H1 (cell line): ENCODE measurements at regions not wholly inside any gene's neighbourhood (a gene's known extent, or its start where the extent isn't known, plus 50 kb on each side); places are given as distances from the start of the nearest gene placed in this dataset.

Experiments used
- CTCF ChIA-PET: fragments of 300-600 bp; sonication (Branson Sonifier 250); formaldehyde crosslinking; loops from one replicate; lab custom pipeline; 2021; ENCODE audit not compliant: partially characterized antibody; lab: Charles Lee
- POLR2A ChIA-PET: fragments of 300-600 bp; sonication (Branson Sonifier 250); formaldehyde crosslinking; loops from one replicate; lab custom pipeline; 2021; ENCODE audit warnings: inconsistent platforms; ENCODE audit not compliant: partially characterized antibody; lab: Charles Lee
- DNase-seq, 2 experiments: peaks; one replicate each; pipeline versions ENCODE4 v3.0.0 to v3.0.0-alpha.2; 2010 to 2022; ENCODE audit warnings: low spot score in 2 of 2, low read depth in 1 of 2, mixed read lengths in 1 of 2
- FAIRE-seq: peaks from 2 replicates; lab custom pipeline; 2011; peaks lifted over from hg19 to GRCh38; lab: Jason Lieb, UNC
- H2AFZ ChIP-seq: 2 replicates; pipeline ENCODE4 v1.8.1; 2012; ENCODE audit warnings: low read length, inconsistent platforms
- H2AK5ac ChIP-seq: 2 replicates; pipeline ENCODE4 v1.6.1; 2013; ENCODE audit warnings: low read depth, low read length
- H2BK120ac ChIP-seq: replicated peaks from 2 replicates; pipeline ENCODE3; 2013; ENCODE audit warnings: low read depth, low read length, inconsistent platforms
- H2BK12ac ChIP-seq: 2 replicates; pipeline ENCODE4 v1.6.1; 2013; ENCODE audit warnings: low read depth, low read length
- H2BK15ac ChIP-seq: 2 replicates; pipeline ENCODE4 v1.6.1; 2013; ENCODE audit warnings: low read length
- H2BK20ac ChIP-seq: 2 replicates; pipeline ENCODE4 v1.6.1; 2013; ENCODE audit warnings: low read length
- H2BK5ac ChIP-seq: 2 replicates; pipeline ENCODE4 v1.6.1; 2013; ENCODE audit warnings: low read depth, low read length
- H3K14ac ChIP-seq: 2 replicates; pipeline ENCODE4 v1.6.1; 2013; ENCODE audit warnings: inconsistent platforms; ENCODE audit not compliant: insufficient read length
- H3K18ac ChIP-seq: 2 replicates; pipeline ENCODE4 v1.6.1; 2013; ENCODE audit warnings: low read length; ENCODE audit errors: extremely low read depth
- H3K23ac ChIP-seq: 2 replicates; pipeline ENCODE4 v1.6.1; 2013; ENCODE audit warnings: inconsistent platforms; ENCODE audit not compliant: insufficient read length
- H3K23me2 ChIP-seq: 2 replicates; pipeline ENCODE4 v1.6.1; 2013; ENCODE audit warnings: low read depth, low read length
- H3K27ac ChIP-seq: 2 replicates; pipeline ENCODE4 v1.6.1; 2011; ENCODE audit warnings: low read depth, low read length, inconsistent platforms
- H3K27me3 ChIP-seq, 4 experiments: replicated peaks in 1 of 4; 1 replicate in 1 of 4; 2 replicates in 3 of 4; pipeline versions ENCODE4 v1.6.1 to v1.8.1; 2011 to 2013; ENCODE audit warnings: low read length in 3 of 4, mild to moderate bottlenecking in 3 of 4, inconsistent platforms in 2 of 4, mixed read lengths in 2 of 4, moderate library complexity in 1 of 4; ENCODE audit not compliant: control insufficient read depth in 3 of 4, insufficient read depth in 3 of 4; ENCODE audit errors: extremely low read depth in 1 of 4
- H3K36me3 ChIP-seq, 4 experiments: 2 replicates each; pipeline versions ENCODE4 v1.6.1 to v1.8.1; 2011 to 2013; ENCODE audit warnings: mild to moderate bottlenecking in 4 of 4, low read length in 3 of 4, moderate library complexity in 2 of 4, control low read depth in 1 of 4, inconsistent platforms in 1 of 4; ENCODE audit not compliant: insufficient read depth in 4 of 4, control insufficient read depth in 2 of 4
- H3K4ac ChIP-seq: replicated peaks from 2 replicates; pipeline ENCODE3; 2013; ENCODE audit warnings: low read length, low read depth, mixed read lengths, inconsistent platforms; ENCODE audit not compliant: insufficient read length
- H3K4me1 ChIP-seq, 4 experiments: replicated peaks in 1 of 4; 1 replicate in 1 of 4; 2 replicates in 3 of 4; pipeline versions ENCODE4 v1.6.1 to v1.8.1; 2011 to 2013; ENCODE audit warnings: low read length in 3 of 4, inconsistent platforms in 2 of 4, mixed read lengths in 1 of 4; ENCODE audit not compliant: insufficient read depth in 4 of 4, control insufficient read depth in 3 of 4
- H3K4me2 ChIP-seq, 2 experiments: 2 replicates each; pipeline versions ENCODE4 v1.6.1 to v1.8.1; 2011 to 2013; ENCODE audit warnings: low read depth in 2 of 2, low read length in 2 of 2, control low read depth in 1 of 2, inconsistent platforms in 1 of 2, mild to moderate bottlenecking in 1 of 2; ENCODE audit not compliant: insufficient read depth in 1 of 2
- H3K4me3 ChIP-seq, 4 experiments: fragments of 200-600, 300-600 bp in 1 of 4; sonication (generic), shearing (Covaris generic), sonication (Bioruptor Twin) in 1 of 4; 2 replicates each; pipeline versions ENCODE4 v1.5.1 to v1.8.1; 2011 to 2016; ENCODE audit warnings: low read length in 4 of 4, low read depth in 3 of 4, control low read depth in 2 of 4, inconsistent platforms in 2 of 4, mild to moderate bottlenecking in 2 of 4, mixed read lengths in 1 of 4, moderate library complexity in 1 of 4; ENCODE audit not compliant: insufficient read depth in 2 of 4; ENCODE audit errors: extremely low read depth in 1 of 4
- H3K56ac ChIP-seq: replicated peaks from 2 replicates; pipeline ENCODE3; 2013; ENCODE audit warnings: low read depth, mild to moderate bottlenecking, mixed read lengths, low read length, inconsistent platforms; ENCODE audit not compliant: insufficient read length
- H3K79me1 ChIP-seq: 2 replicates; pipeline ENCODE4 v1.6.1; 2013; ENCODE audit warnings: low read depth, low read length, control low read depth
- H3K79me2 ChIP-seq, 2 experiments: 2 replicates each; pipeline versions ENCODE4 v1.6.1 to v1.8.1; 2012 to 2013; ENCODE audit warnings: low read length in 2 of 2, mild to moderate bottlenecking in 2 of 2, inconsistent platforms in 1 of 2; ENCODE audit not compliant: insufficient read depth in 2 of 2, control insufficient read depth in 1 of 2
- H3K9ac ChIP-seq, 4 experiments: replicated peaks in 1 of 4; 1 replicate in 1 of 4; 2 replicates in 3 of 4; pipeline versions ENCODE4 v1.6.1 to v1.8.1; 2011 to 2013; ENCODE audit warnings: low read depth in 3 of 4, low read length in 3 of 4, control low read depth in 2 of 4, mild to moderate bottlenecking in 2 of 4, moderate library complexity in 2 of 4, inconsistent platforms in 1 of 4; ENCODE audit errors: extremely low read depth in 1 of 4
- H3K9me3 ChIP-seq, 2 experiments: 2 replicates each; pipeline versions ENCODE4 v1.6.1 to v1.8.1; 2012 to 2013; ENCODE audit warnings: mild to moderate bottlenecking in 2 of 2, moderate library complexity in 2 of 2, control low read depth in 1 of 2, inconsistent platforms in 1 of 2, low read depth in 1 of 2, low read length in 1 of 2, mixed read lengths in 1 of 2; ENCODE audit not compliant: insufficient read depth in 2 of 2
- H4K20me1 ChIP-seq, 2 experiments: replicated peaks in 1 of 2; 2 replicates each; pipeline versions ENCODE3 to v1.8.1; 2011 to 2013; ENCODE audit warnings: inconsistent platforms in 2 of 2, low read length in 2 of 2, mild to moderate bottlenecking in 1 of 2; ENCODE audit not compliant: insufficient read depth in 2 of 2, control insufficient read depth in 1 of 2
- H4K5ac ChIP-seq: 2 replicates; pipeline ENCODE4 v1.6.1; 2013; ENCODE audit warnings: low read length, low read depth, mixed read lengths, inconsistent platforms; ENCODE audit not compliant: insufficient read length
- H4K8ac ChIP-seq: 2 replicates; pipeline ENCODE4 v1.8.0; 2013; ENCODE audit warnings: mild to moderate bottlenecking, moderate library complexity, low read length, inconsistent platforms; ENCODE audit not compliant: insufficient read depth; ENCODE audit errors: extremely low read depth
- H4K91ac ChIP-seq: replicated peaks from 2 replicates; pipeline ENCODE3; 2013; ENCODE audit warnings: low read length, mixed read lengths, inconsistent platforms; ENCODE audit not compliant: insufficient read length
- ASH2L ChIP-seq: fragments of 200-600, 300-600 bp; sonication (generic); IDR thresholded peaks from one replicate; pipeline ENCODE4 v1.7.1; 2017; ENCODE audit warnings: low read length
- CHD2 ChIP-seq: IDR thresholded peaks from 2 replicates; pipeline ENCODE4 v1.6.1; 2012; ENCODE audit warnings: low read length, improper control_type of control experiment
- CREB1 ChIP-seq: IDR thresholded peaks from 2 replicates; pipeline ENCODE4 v1.6.1; 2012; ENCODE audit warnings: inconsistent platforms
- EP300 ChIP-seq, 2 experiments: IDR thresholded peaks; 1 replicate in 1 of 2; 2 replicates in 1 of 2; pipeline ENCODE4 v1.6.1; 2011 to 2012; ENCODE audit warnings: low read depth in 2 of 2, low read length in 2 of 2, mild to moderate bottlenecking in 2 of 2, borderline replicate concordance in 1 of 2, inconsistent platforms in 1 of 2, moderate library complexity in 1 of 2
- NRF1 ChIP-seq: IDR thresholded peaks from 2 replicates; pipeline ENCODE4 v1.6.1; 2011; ENCODE audit warnings: mild to moderate bottlenecking, low read depth, low read length, improper control_type of control experiment
- PHF8 ChIP-seq: fragments of 200-600 bp; sonication (generic); conservative IDR thresholded peaks from 2 replicates; pipeline ENCODE4 v1.7.1; 2012; ENCODE audit warnings: low read depth, mild to moderate bottlenecking, inconsistent platforms, low read length, moderate library complexity
- POLR2A ChIP-seq, 2 experiments: IDR thresholded peaks; 1 replicate in 1 of 2; 2 replicates in 1 of 2; pipeline ENCODE4 v1.6.1; 2011; ENCODE audit warnings: low read depth in 2 of 2, low read length in 2 of 2, mild to moderate bottlenecking in 2 of 2; ENCODE audit errors: control extremely low read depth in 1 of 2
- POLR2AphosphoS5 ChIP-seq: IDR thresholded peaks from 2 replicates; pipeline ENCODE4 v1.6.1; 2011; ENCODE audit warnings: low read depth, low read length
- SIX5 ChIP-seq: IDR thresholded peaks from 2 replicates; pipeline ENCODE4 v1.6.1; 2011; ENCODE audit warnings: mild to moderate bottlenecking, low read depth, low read length
- TAF1 ChIP-seq: IDR thresholded peaks from 2 replicates; pipeline ENCODE4 v1.6.1; 2011; ENCODE audit warnings: mild to moderate bottlenecking, low read depth, low read length
- ZNF274 ChIP-seq: IDR thresholded peaks from 2 replicates; pipeline ENCODE4 v1.7.0; 2012; ENCODE audit warnings: low read length, borderline replicate concordance; ENCODE audit errors: extremely low read depth
- WGBS, 2 experiments: shearing (Covaris generic) in 1 of 2; methylation state at CpG; one replicate each; pipeline versions ENCODE4 v1.1.6 to v1.1.7; 2013 to 2015; ENCODE audit warnings: low lambda C conversion rate in 2 of 2, mixed read lengths in 2 of 2, inconsistent platforms in 1 of 2, low coverage in 1 of 2, missing lambda C conversion rate in 1 of 2; ENCODE audit not compliant: insufficient replicate concordance in 2 of 2, insufficient coverage in 1 of 2, insufficient read length in 1 of 2; ENCODE audit errors: extremely low coverage in 1 of 2, missing lambda C conversion rate in 1 of 2; 5-methylcytosine and 5-hydroxymethylcytosine counted together
- TF ChIP-seq, protein P1 (sequence below): IDR thresholded peaks from 2 replicates; pipeline ENCODE4 v1.6.1; 2011; ENCODE audit warnings: low read depth, mild to moderate bottlenecking, low read length; ENCODE audit not compliant: insufficient read depth

DNA sequence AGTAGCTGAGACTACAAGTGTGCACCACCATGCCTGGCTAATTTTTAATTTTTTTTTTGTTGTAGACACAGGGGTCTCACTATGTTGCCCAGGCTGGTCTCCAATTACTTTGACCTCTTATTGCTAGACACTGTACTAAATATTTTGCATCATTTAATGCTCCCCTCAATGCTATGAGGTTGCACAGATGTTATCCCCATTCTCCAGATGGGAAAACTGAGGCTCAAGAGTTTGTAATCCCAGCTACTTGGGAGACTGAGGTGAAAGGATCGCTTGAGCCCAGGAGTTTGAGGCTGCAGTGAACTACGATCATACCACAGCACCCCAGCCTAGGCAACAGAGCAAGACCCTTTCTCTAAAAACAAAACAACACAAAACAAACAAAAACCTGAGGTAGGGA lies 443.3 kb upstream of the C16orf82 start:
- DNase-seq (no peak), FAIRE-seq (no peak)
- H2AFZ ChIP-seq, result no peak overlapping the region
- H3K14ac ChIP-seq, result no peak overlapping the region
- H3K56ac ChIP-seq, result no peak overlapping the region
- TF ChIP-seq POLR2AphosphoS5 (no peak), ASH2L (no peak), CREB1 (no peak), EP300 (IDR thresholded peaks at IDR 0.05; ENCODE audit: borderline replicate concordance in 1 of 2, low read depth in 2 of 2, low read length in 2 of 2) (no peak), POLR2A (IDR thresholded peaks at IDR 0.05; ENCODE audit: control extremely low read depth in 1 of 2, low read depth in 2 of 2, low read length in 2 of 2) (no peak), ZNF274 (no peak), TAF1 (no peak), NRF1 (no peak), CHD2 (no peak), SIX5 (no peak), PHF8 (no peak)
- TF ChIP-seq, protein P1, sequence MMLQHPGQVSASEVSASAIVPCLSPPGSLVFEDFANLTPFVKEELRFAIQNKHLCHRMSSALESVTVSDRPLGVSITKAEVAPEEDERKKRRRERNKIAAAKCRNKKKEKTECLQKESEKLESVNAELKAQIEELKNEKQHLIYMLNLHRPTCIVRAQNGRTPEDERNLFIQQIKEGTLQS, result no peak
- H3K4me1 ChIP-seq, result peaks cover 0 to 5% (median 2%) of the 10 kb centered on the region in 4 experiments; a peak in 2 of 7 replicates
- H3K36me3 ChIP-seq, result no peaks in the 10 kb centered on the region
- no peak overlapping the region for H3K4me2 ChIP-seq
- H4K20me1 ChIP-seq, result no peaks in the 10 kb centered on the region
- no peak overlapping the region for H4K91ac ChIP-seq
- H3K23ac ChIP-seq, result no peak overlapping the region
- H3K18ac ChIP-seq, result no peak overlapping the region
- no peak overlapping the region for H2BK20ac ChIP-seq
- no peak overlapping the region for H2BK120ac ChIP-seq
- H4K8ac ChIP-seq, result no peak overlapping the region
- H2BK12ac ChIP-seq, result no peak overlapping the region
- no peak overlapping the region for H4K5ac ChIP-seq
- ChIA-PET POLR2A (no interaction called here), CTCF (no interaction called here)
- 95% methylated on average over 2 of the region's 2 CpGs; no CpG with 5 or more reads in 1 of the 2 experiments for WGBS, 2 experiments
- no peak overlapping the region for H3K9ac ChIP-seq
- no peak overlapping the region for H2AK5ac ChIP-seq
- no peak overlapping the region for H2BK5ac ChIP-seq
- H3K79me2 ChIP-seq, result no peaks in the 10 kb centered on the region
- no peak overlapping the region for H3K27ac ChIP-seq
- H3K4me3 ChIP-seq, result no peak overlapping the region
- H3K9me3 ChIP-seq, result peaks cover 5 to 14% of the 10 kb centered on the region in 2 experiments; a peak in 3 of 4 replicates
- H3K79me1 ChIP-seq, result no peaks in the 10 kb centered on the region
- no peaks in the 10 kb centered on the region; the same call in 1 of the 2 replicates for H3K23me2 ChIP-seq
- no peak overlapping the region for H3K4ac ChIP-seq
- peaks cover 0 to 2% (median 0%) of the 10 kb centered on the region in 4 experiments; a peak in 1 of 7 replicates for H3K27me3 ChIP-seq
- H2BK15ac ChIP-seq, result no peak overlapping the region
